Kidney (tissue), 13 donors: ENCODE measurements at regions not wholly inside any gene's neighbourhood (a gene's known extent, or its start where the extent isn't known, plus 50 kb on each side); places are given as distances from the start of the nearest gene placed in this dataset.

Experiments used
- DNase-seq, 5 donors: peaks; one replicate each; pipeline ENCODE4 v3.0.0-alpha.2; 2013 to 2020
- FAIRE-seq: peaks from 2 replicates; lab custom pipeline; 2012; peaks lifted over from hg19 to GRCh38; lab: Jason Lieb, UNC
- H3K27ac ChIP-seq, 2 donors: one replicate each; pipeline ENCODE4 v1.7.0; 2013; ENCODE audit warnings: low read depth in 2 of 2, low read length in 2 of 2, inconsistent platforms in 1 of 2
- H3K27me3 ChIP-seq: one replicate; pipeline ENCODE4 v1.7.1; 2013; ENCODE audit warnings: low read length, inconsistent platforms; ENCODE audit not compliant: control insufficient read depth, insufficient read depth
- H3K36me3 ChIP-seq, 3 donors: one replicate each; pipeline versions ENCODE4 v1.7.0 to v1.7.1; 2013; ENCODE audit warnings: low read length in 3 of 3, control low read depth in 1 of 3, inconsistent platforms in 1 of 3; ENCODE audit not compliant: insufficient read depth in 3 of 3, control insufficient read depth in 2 of 3
- H3K4me1 ChIP-seq, 3 donors: one replicate each; pipeline versions ENCODE4 v1.7.0 to v1.7.1; 2013; ENCODE audit warnings: low read length in 3 of 3, inconsistent platforms in 1 of 3, low read depth in 1 of 3; ENCODE audit not compliant: control insufficient read depth in 2 of 3, insufficient read depth in 2 of 3
- H3K4me3 ChIP-seq, 3 donors: one replicate each; pipeline versions ENCODE4 v1.7.0 to v1.8.1; 2013; ENCODE audit warnings: low read length in 3 of 3, control low read depth in 1 of 3, inconsistent platforms in 1 of 3
- H3K9ac ChIP-seq, 3 donors: one replicate each; pipeline versions ENCODE4 v1.7.0 to v1.7.1; 2013; ENCODE audit warnings: low read length in 3 of 3, control low read depth in 1 of 3, inconsistent platforms in 1 of 3
- H3K9me3 ChIP-seq, 3 donors: one replicate each; pipeline versions ENCODE4 v1.7.0 to v1.7.1; 2013; ENCODE audit warnings: low read length in 3 of 3, control low read depth in 1 of 3, inconsistent platforms in 1 of 3; ENCODE audit not compliant: control insufficient read depth in 2 of 3, insufficient read depth in 1 of 3
- CTCF ChIP-seq: IDR thresholded peaks from 3 replicates; pipeline ENCODE4 v1.5.1; 2012; ENCODE audit warnings: mild to moderate bottlenecking, moderate library complexity, borderline replicate concordance; ENCODE audit not compliant: insufficient read depth; ENCODE audit errors: extremely low read depth
- intact Hi-C: fragments of 100-400 bp; cut with DNase I; formaldehyde crosslinking; loops from one replicate; pipeline ENCODE4 v1.11.1; 2022
- donor health status: control.
- donor health status: control.
- donor health status: control.
- donor health status: control.
- donor health status: control.
- donor health status: DM: yes; HTN: yes; CAD: no.
- donor health status: Normal renal cell carcinoma (clear cell type).

DNA sequence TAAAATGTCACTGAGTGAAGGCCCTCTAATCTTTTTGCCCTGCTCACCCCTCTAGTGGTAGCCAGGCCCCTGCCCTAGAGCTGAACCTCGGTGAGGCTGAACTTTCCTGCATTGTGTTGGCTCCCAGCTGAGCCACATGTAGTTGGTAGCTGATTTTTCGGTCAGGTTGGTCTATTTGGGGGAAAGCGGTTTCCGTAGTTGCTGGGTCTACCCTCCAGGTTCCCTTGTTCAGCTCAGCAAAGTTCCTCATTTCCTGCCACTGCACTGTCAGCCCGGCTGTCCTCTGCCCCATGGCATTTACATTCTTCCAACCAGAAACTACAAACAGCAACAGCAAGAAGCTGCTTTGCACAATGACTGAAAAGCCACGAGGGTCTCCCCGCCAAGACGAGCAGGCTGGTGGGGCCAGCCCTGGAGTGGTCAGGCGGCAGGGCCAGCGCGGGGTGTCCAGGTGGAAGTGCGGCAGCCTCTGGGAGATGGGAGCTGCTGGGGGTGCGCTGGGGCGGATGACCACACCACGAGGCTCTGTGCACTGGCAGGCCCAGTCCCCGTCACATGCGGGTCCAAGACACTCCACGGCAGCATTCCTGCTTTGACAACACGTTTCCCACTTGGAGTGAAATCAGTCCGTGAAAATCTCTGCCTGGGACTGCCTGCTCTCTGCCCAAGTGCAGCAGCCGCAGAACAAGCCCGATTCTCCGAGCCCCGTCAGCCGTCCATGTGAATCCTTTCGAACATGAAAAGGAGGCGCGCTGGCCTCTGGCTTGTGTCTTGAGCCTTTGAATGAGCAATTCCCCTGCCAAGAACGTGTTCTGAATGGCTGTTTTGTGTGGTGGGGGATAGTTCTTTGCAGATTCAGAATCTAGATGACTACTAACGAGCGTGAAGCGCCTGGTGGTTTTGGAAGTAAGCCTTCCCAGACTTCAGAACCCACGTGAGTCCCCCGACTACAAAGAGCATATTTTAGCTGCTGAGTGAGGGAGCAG is 159.4 kb downstream of the ASB1 start:
- no peaks in the 10 kb centered on the region for H3K4me1 ChIP-seq
- peaks cover 0 to 3% (median 0%) of the 10 kb centered on the region in 3 donors for H3K9me3 ChIP-seq
- no peak overlapping the region for H3K9ac ChIP-seq
- H3K27me3 ChIP-seq, result no peaks in the 10 kb centered on the region
- no peak overlapping the region for H3K27ac ChIP-seq
- FAIRE-seq, result no peak
- DNase-seq, result peak in 1 of 5 donors; percentile 41
- intact Hi-C loops, result no loop called here
- H3K36me3 ChIP-seq, result no peaks in the 10 kb centered on the region
- no peak overlapping the region for H3K4me3 ChIP-seq
- TF ChIP-seq CTCF, result no peak

GRCh38 chr2:238586931-238587775 is 160.4 kb downstream of the ASB1 start:
- Histone ChIP-seq H3K27ac (no peak overlapping the region), H3K4me1 (no peaks in the 10 kb centered on the region), H3K4me3 (no peak overlapping the region), H3K9ac (no peak overlapping the region), H3K36me3 (no peaks in the 10 kb centered on the region), H3K27me3 (no peaks in the 10 kb centered on the region), H3K9me3 (peaks cover 0 to 3% (median 0%) of the 10 kb centered on the region in 3 donors)
- TF ChIP-seq CTCF, result no peak
- intact Hi-C loops, result no loop called here
- no peak for DNase-seq
- FAIRE-seq, result no peak

DNA sequence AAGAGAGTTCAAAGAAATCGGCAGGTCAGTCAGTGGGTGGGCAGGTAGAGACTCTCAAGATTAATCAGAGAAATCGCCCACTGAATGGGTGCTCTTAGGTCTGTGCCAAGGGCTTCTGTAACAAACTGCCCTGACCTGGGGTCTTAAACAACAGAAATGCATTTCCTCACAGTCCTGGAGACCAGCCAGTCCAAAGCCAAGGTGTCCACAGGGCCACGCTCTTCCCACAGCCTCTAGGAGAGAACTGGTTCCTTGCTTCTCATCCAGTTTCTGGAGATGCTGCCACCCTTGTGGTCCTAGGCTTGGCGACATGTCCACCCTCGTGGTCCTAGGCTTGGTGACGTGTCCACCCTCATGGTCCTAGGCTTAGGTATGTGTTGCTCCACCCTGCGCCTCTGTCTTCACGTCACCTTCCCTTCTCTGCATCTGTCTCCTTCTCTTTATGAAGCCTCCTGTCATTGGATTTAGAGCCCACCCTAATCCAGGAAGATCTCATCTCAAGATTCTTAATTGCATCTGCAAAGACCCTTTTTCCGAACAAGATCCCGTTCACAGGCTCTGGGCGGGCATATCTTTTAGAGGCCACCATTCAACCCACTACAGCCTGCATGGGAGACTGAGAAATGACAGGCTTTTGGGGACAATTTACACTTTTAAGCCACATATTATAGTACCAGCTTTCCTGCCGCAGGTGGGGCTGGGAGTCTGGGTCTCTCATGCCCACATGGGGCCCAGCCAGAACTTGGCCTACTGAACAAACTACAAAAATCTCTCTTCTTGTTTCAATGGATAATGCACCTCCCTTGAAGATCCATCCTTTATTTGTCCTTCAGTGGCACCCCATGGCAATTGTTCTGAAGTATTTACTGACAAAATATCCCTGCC is 161.3 kb downstream of the ASB1 start:
- intact Hi-C loops, result no loop called here
- DNase-seq (no peak), FAIRE-seq (no peak)
- Histone ChIP-seq H3K36me3 (no peaks in the 10 kb centered on the region), H3K27ac (no peak overlapping the region), H3K4me1 (no peaks in the 10 kb centered on the region), H3K4me3 (no peak overlapping the region), H3K9me3 (peaks cover 0 to 3% (median 0%) of the 10 kb centered on the region in 3 donors), H3K9ac (no peak overlapping the region), H3K27me3 (no peaks in the 10 kb centered on the region)
- no peak for TF ChIP-seq CTCF
